H9 (cell line): ENCODE measurements at regions not wholly inside any gene's neighbourhood (a gene's known extent, or its start where the extent isn't known, plus 50 kb on each side); places are given as distances from the start of the nearest gene placed in this dataset.

Experiments used
- DNase-seq: peaks from one replicate; pipeline ENCODE4 v3.0.0-alpha.2; 2017
- H2AFZ ChIP-seq: one replicate; pipeline ENCODE4 v1.6.1; 2013; ENCODE audit warnings: mild to moderate bottlenecking, low read length, control low read depth, moderate library complexity
- H2AK5ac ChIP-seq: 2 replicates; pipeline ENCODE4 v1.6.1; 2013; ENCODE audit warnings: low read length, control low read depth, mixed read lengths; ENCODE audit not compliant: insufficient read length
- H2BK120ac ChIP-seq: one replicate; pipeline ENCODE4 v1.6.1; 2013; ENCODE audit warnings: low read depth, mild to moderate bottlenecking, low read length, control low read depth, inconsistent platforms; ENCODE audit not compliant: poor library complexity, severe bottlenecking
- H2BK12ac ChIP-seq: 2 replicates; pipeline ENCODE4 v1.6.1; 2013; ENCODE audit warnings: low read length, control low read depth, mixed read lengths, low read depth; ENCODE audit not compliant: insufficient read length
- H2BK15ac ChIP-seq: 2 replicates; pipeline ENCODE4 v1.6.1; 2013; ENCODE audit warnings: low read depth, low read length, control low read depth
- H2BK20ac ChIP-seq: one replicate; pipeline ENCODE4 v1.6.1; 2013; ENCODE audit warnings: low read depth, mild to moderate bottlenecking, low read length, control low read depth, inconsistent platforms; ENCODE audit not compliant: poor library complexity, severe bottlenecking
- H2BK5ac ChIP-seq: 2 replicates; pipeline ENCODE4 v1.6.1; 2013; ENCODE audit warnings: low read length, control low read depth, mixed read lengths; ENCODE audit not compliant: insufficient read length
- H3K14ac ChIP-seq: 2 replicates; pipeline ENCODE4 v1.6.1; 2013; ENCODE audit warnings: low read length, control low read depth; ENCODE audit not compliant: insufficient read depth
- H3K18ac ChIP-seq: 2 replicates; pipeline ENCODE4 v1.6.1; 2013; ENCODE audit warnings: low read depth, mild to moderate bottlenecking, mixed read lengths, low read length, control low read depth; ENCODE audit not compliant: insufficient read length
- H3K23ac ChIP-seq: 2 replicates; pipeline ENCODE4 v1.6.1; 2013; ENCODE audit warnings: low read length, control low read depth, mixed read lengths, low read depth; ENCODE audit not compliant: insufficient read length
- H3K23me2 ChIP-seq: 2 replicates; pipeline ENCODE4 v1.6.1; 2013; ENCODE audit warnings: low read depth, mild to moderate bottlenecking, mixed read lengths, low read length, control low read depth; ENCODE audit not compliant: insufficient read length, poor library complexity, severe bottlenecking
- H3K27ac ChIP-seq: 2 replicates; pipeline ENCODE4 v1.5.1; 2013; ENCODE audit warnings: low read length, control low read depth, mixed read lengths, low read depth; ENCODE audit not compliant: insufficient read length
- H3K27me3 ChIP-seq: 2 replicates; pipeline ENCODE4 v1.6.1; 2013; ENCODE audit warnings: low read length, control low read depth, inconsistent platforms; ENCODE audit not compliant: insufficient read depth
- H3K4ac ChIP-seq: 2 replicates; pipeline ENCODE4 v1.6.1; 2013; ENCODE audit warnings: low read depth, mild to moderate bottlenecking, control low read depth, inconsistent platforms, low read length, moderate library complexity
- H3K4me1 ChIP-seq: 2 replicates; pipeline ENCODE4 v1.6.1; 2013; ENCODE audit warnings: low read length, control low read depth, inconsistent platforms; ENCODE audit not compliant: insufficient read depth
- H3K4me2 ChIP-seq: 2 replicates; pipeline ENCODE4 v1.6.1; 2013; ENCODE audit warnings: low read length, control low read depth, mixed read lengths; ENCODE audit not compliant: insufficient read length, insufficient read depth
- H3K56ac ChIP-seq: 2 replicates; pipeline ENCODE4 v1.6.1; 2013; ENCODE audit warnings: low read depth, mild to moderate bottlenecking, mixed read lengths, low read length, control low read depth; ENCODE audit not compliant: insufficient read length
- H3K79me1 ChIP-seq: 2 replicates; pipeline ENCODE4 v1.6.1; 2013; ENCODE audit warnings: low read depth, mild to moderate bottlenecking, moderate library complexity, low read length, control low read depth, inconsistent platforms; ENCODE audit not compliant: insufficient read depth, poor library complexity, severe bottlenecking
- H3K79me2 ChIP-seq: 2 replicates; pipeline ENCODE4 v1.6.1; 2013; ENCODE audit warnings: low read length, control low read depth, inconsistent platforms; ENCODE audit not compliant: insufficient read depth
- H3K9ac ChIP-seq: 2 replicates; pipeline ENCODE4 v1.6.1; 2013; ENCODE audit warnings: low read length, control low read depth, mixed read lengths; ENCODE audit not compliant: insufficient read length; ENCODE audit errors: extremely low read depth
- H3K9me3 ChIP-seq: one replicate; pipeline ENCODE4 v1.6.1; 2013; ENCODE audit warnings: low read depth, low read length, inconsistent platforms; ENCODE audit not compliant: control insufficient read depth
- H3T11ph ChIP-seq: one replicate; pipeline ENCODE4 v1.6.1; 2013; ENCODE audit warnings: mild to moderate bottlenecking, low read length, control low read depth, inconsistent platforms
- H4K20me1 ChIP-seq: one replicate; pipeline ENCODE4 v1.6.1; 2013; ENCODE audit not compliant: control insufficient read depth, insufficient read length, insufficient read depth
- H4K5ac ChIP-seq: 2 replicates; pipeline ENCODE4 v1.6.1; 2013; ENCODE audit warnings: low read depth, mild to moderate bottlenecking, mixed read lengths, low read length, control low read depth; ENCODE audit not compliant: insufficient read length
- H4K8ac ChIP-seq: replicated peaks from 2 replicates; pipeline ENCODE4 v1.6.1; 2013; ENCODE audit warnings: low read length, control low read depth, mixed read lengths, low read depth; ENCODE audit not compliant: insufficient read length
- H4K91ac ChIP-seq: 2 replicates; pipeline ENCODE4 v1.6.1; 2013; ENCODE audit warnings: low read depth, mild to moderate bottlenecking, moderate library complexity, mixed read lengths, low read length, control low read depth; ENCODE audit not compliant: insufficient read length
- H3K27ac Mint-ChIP-seq, 3 experiments: 2 replicates in 2 of 3; 3 replicates in 1 of 3; pipeline ENCODE4 v1.8.0; 2020 to 2021; ENCODE audit warnings: mixed read lengths in 3 of 3, mild to moderate bottlenecking in 1 of 3, moderate library complexity in 1 of 3
- H3K27me3 Mint-ChIP-seq: 2 replicates; pipeline ENCODE4 v1.8.0; 2021; ENCODE audit warnings: low read depth, mild to moderate bottlenecking, moderate library complexity, mixed read lengths
- H3K36me3 Mint-ChIP-seq, 3 experiments: 2 replicates in 2 of 3; 3 replicates in 1 of 3; pipeline ENCODE4 v1.8.0; 2020 to 2021; ENCODE audit warnings: low read depth in 3 of 3, mixed read lengths in 3 of 3; ENCODE audit not compliant: insufficient read depth in 1 of 3
- H3K4me1 Mint-ChIP-seq, 2 experiments: 2 replicates each; pipeline ENCODE4 v1.8.0; 2020; ENCODE audit warnings: mixed read lengths in 2 of 2
- H3K4me3 Mint-ChIP-seq, 2 experiments: 2 replicates in 1 of 2; 3 replicates in 1 of 2; pipeline ENCODE4 v1.8.0; 2020 to 2021; ENCODE audit warnings: mild to moderate bottlenecking in 2 of 2, mixed read lengths in 2 of 2, moderate library complexity in 1 of 2
- H3K9me3 Mint-ChIP-seq, 2 experiments: 2 replicates in 1 of 2; 3 replicates in 1 of 2; pipeline ENCODE4 v1.8.0; 2020; ENCODE audit warnings: mild to moderate bottlenecking in 2 of 2, mixed read lengths in 2 of 2, moderate library complexity in 1 of 2
- CTCF ChIP-seq: fragments of 200-600 bp; sonication (generic); conservative IDR thresholded peaks from 3 replicates; pipeline ENCODE4 v1.8.0; 2021; ENCODE audit warnings: antibody characterized with exemption, mild to moderate bottlenecking
- WGBS: extraction: QIAGEN DNeasy Blood & Tissue Kit; methylation state at CpG from one replicate; pipeline ENCODE4 v1.1.7; 2013; ENCODE audit warnings: missing lambda C conversion rate, low lambda C conversion rate, mixed read lengths; ENCODE audit not compliant: insufficient read length; ENCODE audit errors: extremely low coverage; 5-methylcytosine and 5-hydroxymethylcytosine counted together

GRCh38 chr10:118865998-118866693, 111.4 kb upstream of the CACUL1 start:
- no peak overlapping the region for H3K27ac ChIP-seq
- no peak overlapping the region for H2AK5ac ChIP-seq
- H4K91ac ChIP-seq, result no peak overlapping the region
- no peak overlapping the region for H3K23ac ChIP-seq
- Mint-ChIP-seq H3K27me3 (peaks cover 1% of the 10 kb centered on the region; the same call in 1 of the 2 replicates), H3K9me3 (peaks cover 0 to 8% of the 10 kb centered on the region in 2 experiments; a peak in 4 of 5 replicates), H3K27ac (no peak overlapping the region; a peak in 2 of 7 replicates), H3K36me3 (no peaks in the 10 kb centered on the region; a peak in 2 of 7 replicates), H3K4me1 (peaks cover 16 to 18% of the 10 kb centered on the region in 2 experiments), H3K4me3 (no peak overlapping the region)
- no peak overlapping the region for H3K56ac ChIP-seq
- no peak overlapping the region for H4K8ac ChIP-seq
- no peak for TF ChIP-seq CTCF
- H3K23me2 ChIP-seq, result no peaks in the 10 kb centered on the region
- H3K27me3 ChIP-seq, result no peaks in the 10 kb centered on the region
- no peak overlapping the region for H3K18ac ChIP-seq
- H2BK5ac ChIP-seq, result no peak overlapping the region
- no peak overlapping the region for H3K4me2 ChIP-seq
- DNase-seq, result no peak
- H3K4ac ChIP-seq, result no peak overlapping the region
- H2AFZ ChIP-seq, result no peak overlapping the region
- H3K4me1 ChIP-seq, result no peaks in the 10 kb centered on the region; the same call in 1 of the 2 replicates
- H3K79me1 ChIP-seq, result no peaks in the 10 kb centered on the region
- H2BK12ac ChIP-seq, result no peak overlapping the region
- WGBS, result no CpG with 5 or more reads among the region's 6 CpGs
- no peak overlapping the region for H3K9ac ChIP-seq
- no peak overlapping the region for H3T11ph ChIP-seq
- H4K5ac ChIP-seq, result no peak overlapping the region
- no peaks in the 10 kb centered on the region for H3K9me3 ChIP-seq
- no peaks in the 10 kb centered on the region for H3K79me2 ChIP-seq
- no peaks in the 10 kb centered on the region for H4K20me1 ChIP-seq
- H3K14ac ChIP-seq, result no peak overlapping the region
- no peak overlapping the region for H2BK20ac ChIP-seq
- H2BK120ac ChIP-seq, result no peak overlapping the region
- H2BK15ac ChIP-seq, result no peak overlapping the region
